GM12891 (cell line): ENCODE measurements at regions not wholly inside any gene's neighbourhood (a gene's known extent, or its start where the extent isn't known, plus 50 kb on each side); places are given as distances from the start of the nearest gene placed in this dataset.
"Not testable (repeated sequence)": the region's sequence is repeated elsewhere in the genome, so short reads cannot be mapped to it uniquely, and the experiment has no call there.

Experiments used
- DNase-seq: peaks from one replicate; pipeline ENCODE4 v3.0.0; 2011; ENCODE audit warnings: low spot score; ENCODE audit not compliant: insufficient read length
- FAIRE-seq: peaks from 2 replicates; lab custom pipeline; 2011; peaks lifted over from hg19 to GRCh38; lab: Jason Lieb, UNC
- PAX5 ChIP-seq: IDR thresholded peaks from 2 replicates; pipeline ENCODE4 v1.6.1; 2011; ENCODE audit warnings: low read length, moderate library complexity, mild to moderate bottlenecking; ENCODE audit not compliant: insufficient read depth, severe bottlenecking
- POLR2A ChIP-seq: IDR thresholded peaks from 2 replicates; pipeline ENCODE4 v1.6.1; 2011; ENCODE audit warnings: low read depth, low read length, control low read depth
- POLR2AphosphoS5 ChIP-seq: IDR thresholded peaks from 2 replicates; pipeline ENCODE4 v1.6.1; 2011; ENCODE audit warnings: low read depth, low read length, control low read depth
- POU2F2 ChIP-seq: IDR thresholded peaks from 2 replicates; pipeline ENCODE4 v1.6.1; 2011; ENCODE audit warnings: low read depth, mild to moderate bottlenecking, control low read depth, low read length, moderate library complexity
- SPI1 ChIP-seq: IDR thresholded peaks from 2 replicates; pipeline ENCODE4 v1.6.1; 2011; ENCODE audit warnings: low read depth, low read length, control low read depth
- TAF1 ChIP-seq: IDR thresholded peaks from 2 replicates; pipeline ENCODE4 v1.6.1; 2011; ENCODE audit warnings: low read depth, low read length, control low read depth

GRCh38 chr5:112594095-112594850, 143.4 kb upstream of the APC start:
- no peak for FAIRE-seq
- DNase-seq, result no peak
- TF ChIP-seq PAX5 (no peak), SPI1 (no peak), POLR2AphosphoS5 (no peak), POU2F2 (no peak), TAF1 (no peak), POLR2A (no peak)

- no peak for FAIRE-seq
- no peak for TF ChIP-seq POU2F2
- TF ChIP-seq TAF1, result no peak
- TF ChIP-seq PAX5, result no peak
- no peak for TF ChIP-seq POLR2AphosphoS5
- TF ChIP-seq SPI1, result no peak
- TF ChIP-seq POLR2A, result no peak
- no peak for DNase-seq
Measured at GRCh38 chr5:112594941-112595340, 142.7 kb upstream of the APC start.

GRCh38 chr5:112597831-112598230, 139.9 kb upstream of the APC start:
- TF ChIP-seq TAF1 (no peak), POU2F2 (no peak), POLR2A (no peak), SPI1 (no peak), POLR2AphosphoS5 (no peak), PAX5 (no peak)
- FAIRE-seq, result no peak

GRCh38 chr5:112600510-112600909, 137.2 kb upstream of the APC start:
- not testable (repeated sequence) for FAIRE-seq, DNase-seq

More at GRCh38 chr5:112597831-112598230, 139.9 kb upstream of the APC start:
- DNase-seq, result no peak

- peak; percentile 11 for DNase-seq
- no peak for FAIRE-seq
- TF ChIP-seq POLR2AphosphoS5 (no peak), POU2F2 (no peak), TAF1 (no peak), POLR2A (no peak), SPI1 (no peak), PAX5 (no peak)
Measured at GRCh38 chr5:112604732-112605630, 132.7 kb upstream of the APC start.

GRCh38 chr5:112608975-112609374, 128.7 kb upstream of the APC start:
- DNase-seq, result no peak

DNA sequence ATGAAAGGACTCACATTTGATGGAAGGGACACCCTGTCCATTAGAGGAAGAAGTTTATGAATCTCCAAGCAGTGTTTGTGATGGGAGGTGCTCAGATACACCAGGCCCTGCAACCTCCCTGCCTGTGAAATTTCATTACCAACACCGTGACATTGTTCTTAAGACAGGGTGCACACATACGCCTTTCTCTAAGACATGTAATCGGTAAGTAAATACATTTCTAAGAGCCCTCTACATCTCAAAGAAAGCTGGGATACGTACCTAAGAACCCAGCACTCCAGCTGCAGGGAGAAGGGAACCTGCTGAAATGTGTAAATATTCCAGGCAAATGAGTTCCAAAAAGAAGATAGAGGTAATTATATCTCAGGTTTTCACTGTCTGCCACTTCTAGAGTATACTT, 125.0 kb upstream of the APC start:
- TF ChIP-seq TAF1 (no peak), POLR2A (no peak), POU2F2 (no peak), POLR2AphosphoS5 (no peak), PAX5 (no peak), SPI1 (no peak)
- FAIRE-seq (no peak), DNase-seq (no peak)

More at GRCh38 chr5:112608975-112609374, 128.7 kb upstream of the APC start:
- no peak for TF ChIP-seq PAX5
- no peak for TF ChIP-seq POU2F2
- no peak for TF ChIP-seq POLR2A
- no peak for TF ChIP-seq SPI1
- TF ChIP-seq POLR2AphosphoS5, result no peak
- TF ChIP-seq TAF1, result no peak
- FAIRE-seq, result no peak

- FAIRE-seq, result no peak
- TF ChIP-seq PAX5, result no peak
- TF ChIP-seq POLR2A, result no peak
- TF ChIP-seq TAF1, result no peak
- no peak for TF ChIP-seq POLR2AphosphoS5
- TF ChIP-seq SPI1, result no peak
- no peak for TF ChIP-seq POU2F2
- DNase-seq, result no peak
Measured at GRCh38 chr5:112614285-112614684, 123.4 kb upstream of the APC start.

GRCh38 chr5:112614986-112615385, 122.7 kb upstream of the APC start:
- FAIRE-seq (no peak), DNase-seq (no peak)
- TF ChIP-seq POU2F2 (no peak), PAX5 (no peak), POLR2A (no peak), TAF1 (no peak), POLR2AphosphoS5 (no peak), SPI1 (no peak)

DNA sequence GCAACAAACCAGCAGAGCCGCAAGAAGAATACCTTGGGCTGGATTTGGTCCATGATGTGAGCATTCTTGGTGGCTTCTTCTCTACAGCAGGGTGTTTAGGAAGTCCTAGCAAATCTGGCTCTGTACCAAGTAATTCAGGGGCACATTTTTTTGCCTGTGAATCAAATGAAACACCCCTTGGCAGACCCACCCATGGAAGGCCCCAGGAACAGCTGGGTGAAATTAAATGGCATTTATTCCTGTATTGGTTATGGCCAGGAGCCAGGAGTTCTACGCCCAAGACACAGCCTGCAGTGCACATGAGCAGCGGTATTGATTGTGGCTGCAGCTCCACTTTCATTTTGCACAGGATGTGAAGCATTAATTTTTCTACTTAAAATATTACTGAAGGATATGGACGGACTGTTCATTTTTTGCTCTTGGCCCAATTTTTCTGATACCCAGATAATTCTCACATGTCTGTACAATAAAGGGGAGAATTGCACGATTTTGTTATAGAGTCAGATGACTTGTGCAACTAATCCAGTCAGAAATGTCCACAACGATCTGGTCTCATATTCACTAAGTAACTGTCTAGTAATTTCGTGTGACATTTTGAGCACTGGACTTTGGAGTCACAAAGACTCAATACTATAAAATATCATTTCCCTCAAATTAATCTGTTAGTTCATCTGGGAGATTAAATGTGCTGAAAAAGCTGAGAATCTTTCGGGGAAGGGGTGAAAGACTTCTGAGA, 120.7 kb upstream of the APC start:
- no peak for TF ChIP-seq SPI1
- no peak for TF ChIP-seq PAX5
- TF ChIP-seq TAF1, result no peak
- no peak for TF ChIP-seq POU2F2
- no peak for TF ChIP-seq POLR2A
- no peak for TF ChIP-seq POLR2AphosphoS5
- FAIRE-seq (no peak), DNase-seq (no peak)
